HepG2 (cell line): ENCODE measurements at regions not wholly inside any gene's neighbourhood (a gene's known extent, or its start where the extent isn't known, plus 50 kb on each side); places are given as distances from the start of the nearest gene placed in this dataset.

ENCODE experiments used
- CCDC6 ChIP-seq: sonication (generic); formaldehyde crosslinking; IDR thresholded peaks from 2 replicates; pipeline ENCODE4 v1.8.1; 2022; ENCODE audit warnings: mild to moderate bottlenecking, missing genetic modification reagents, moderate library complexity
- CSRNP2 ChIP-seq: sonication (generic); formaldehyde crosslinking; conservative IDR thresholded peaks from 2 replicates; pipeline ENCODE4 v1.8.0; 2022; ENCODE audit warnings: low read depth, missing genetic modification reagents
- CTCF ChIP-seq: sonication (generic); formaldehyde crosslinking; IDR thresholded peaks from 2 replicates; pipeline ENCODE4 v1.5.0; 2020; ENCODE audit warnings: mild to moderate bottlenecking, missing genetic modification reagents, moderate library complexity
- DPF2 ChIP-seq: sonication (generic); formaldehyde crosslinking; IDR thresholded peaks from 2 replicates; pipeline ENCODE4 v1.4.0; 2020; ENCODE audit warnings: mild to moderate bottlenecking, low read depth, missing genetic modification reagents, borderline replicate concordance
- ELF1 ChIP-seq: sonication (generic); formaldehyde crosslinking; IDR thresholded peaks from 2 replicates; pipeline ENCODE4 v1.4.0; 2020; ENCODE audit warnings: missing genetic modification reagents
- FOXM1 ChIP-seq: sonication (generic); formaldehyde crosslinking; IDR thresholded peaks from 2 replicates; pipeline ENCODE4 v1.5.0; 2020; ENCODE audit warnings: missing genetic modification reagents
- GATAD2A ChIP-seq: IDR thresholded peaks from 2 replicates; pipeline ENCODE4 v1.6.1; 2016
- HMG20A ChIP-seq: IDR thresholded peaks from 2 replicates; pipeline ENCODE4 v1.6.1; 2016; ENCODE audit warnings: borderline replicate concordance
- HNF4A ChIP-seq: sonication (generic); formaldehyde crosslinking; IDR thresholded peaks from 2 replicates; pipeline ENCODE4 v1.4.0; 2020; ENCODE audit warnings: missing genetic modification reagents
- HNF4G ChIP-seq, 2 experiments: sonication (generic) in 1 of 2; formaldehyde crosslinking in 1 of 2; IDR thresholded peaks; 2 replicates each; pipeline versions ENCODE4 v1.4.0 to v1.6.1; 2011 to 2020; ENCODE audit warnings: borderline replicate concordance in 2 of 2, low read depth in 2 of 2, mild to moderate bottlenecking in 2 of 2, low read length in 1 of 2, missing genetic modification reagents in 1 of 2, moderate library complexity in 1 of 2
- HNRNPLL ChIP-seq: fragments of 200-400 bp; formaldehyde crosslinking; IDR thresholded peaks from 2 replicates; pipeline ENCODE4 v1.6.1; 2017; ENCODE audit warnings: mild to moderate bottlenecking, low read depth, low read length; ENCODE audit not compliant: poor library complexity, severe bottlenecking
- NR3C1 ChIP-seq: sonication (generic); formaldehyde crosslinking; IDR thresholded peaks from 2 replicates; pipeline ENCODE4 v1.4.0; 2020; ENCODE audit warnings: missing genetic modification reagents
- PLRG1 ChIP-seq: fragments of 450-650 bp; conservative IDR thresholded peaks from 2 replicates; pipeline ENCODE4 v1.6.1; 2016
- PTBP1 ChIP-seq: fragments of 200-400 bp; formaldehyde crosslinking; IDR thresholded peaks from 2 replicates; pipeline ENCODE4 v1.6.1; 2018; ENCODE audit warnings: low read length, low read depth; ENCODE audit not compliant: poor library complexity, severe bottlenecking
- TBP ChIP-seq: sonication (generic); formaldehyde crosslinking; IDR thresholded peaks from 2 replicates; pipeline ENCODE4 v1.5.0; 2020; ENCODE audit warnings: missing genetic modification reagents
- TCF7 ChIP-seq: sonication (generic); IDR thresholded peaks from 2 replicates; pipeline ENCODE4 v1.6.1; 2016; ENCODE audit warnings: antibody characterized with exemption, low read depth
- U2AF1 ChIP-seq: fragments of 200-400 bp; formaldehyde crosslinking; optimal IDR thresholded peaks from 2 replicates; pipeline ENCODE3; 2017; ENCODE audit warnings: mild to moderate bottlenecking, low read depth, low read length
- ZGPAT ChIP-seq: IDR thresholded peaks from 2 replicates; pipeline ENCODE4 v1.6.1; 2016; ENCODE audit warnings: mild to moderate bottlenecking
- ZNF672 ChIP-seq: sonication (generic); formaldehyde crosslinking; IDR thresholded peaks from 2 replicates; pipeline ENCODE4 v1.8.1; 2022; ENCODE audit warnings: missing genetic modification reagents
- ZNF780A ChIP-seq: sonication (generic); formaldehyde crosslinking; IDR thresholded peaks from 2 replicates; pipeline ENCODE4 v1.8.0; 2022; ENCODE audit warnings: mild to moderate bottlenecking, missing genetic modification reagents, moderate library complexity
- ZNF883 ChIP-seq: sonication (generic); formaldehyde crosslinking; IDR thresholded peaks from 2 replicates; pipeline ENCODE4 v1.5.1; 2020; ENCODE audit warnings: mild to moderate bottlenecking, missing genetic modification reagents; ENCODE audit errors: not compliant biosample characterization
- TF ChIP-seq, protein P1 (sequence below): IDR thresholded peaks from 2 replicates; pipeline ENCODE4 v1.6.1; 2016; ENCODE audit warnings: low read depth, missing genetic modification reagents, missing compliant biosample characterization

DNA sequence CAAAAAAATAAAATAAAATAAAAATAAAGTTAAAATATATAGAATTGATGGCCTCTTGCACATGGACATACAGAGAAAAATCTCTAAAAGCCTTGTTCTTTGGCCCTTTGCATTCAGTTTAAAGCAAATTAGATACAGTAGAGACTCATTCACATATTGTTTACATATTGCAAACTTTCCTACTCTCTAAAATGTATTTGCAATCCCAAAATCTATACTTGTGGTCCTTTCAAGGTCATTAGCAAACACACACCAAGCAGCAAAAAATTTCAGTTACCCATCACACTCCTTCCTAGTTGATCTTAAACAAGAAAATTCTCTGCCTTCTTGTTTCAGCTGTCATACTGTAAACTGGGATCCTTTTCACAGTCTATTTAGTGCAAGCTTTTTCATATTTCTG, 61.0 kb upstream of the SLC44A3 start (continued):
- TF ChIP-seq CCDC6 (CRISPR knock-in tag): no peak
- TF ChIP-seq, protein P1, sequence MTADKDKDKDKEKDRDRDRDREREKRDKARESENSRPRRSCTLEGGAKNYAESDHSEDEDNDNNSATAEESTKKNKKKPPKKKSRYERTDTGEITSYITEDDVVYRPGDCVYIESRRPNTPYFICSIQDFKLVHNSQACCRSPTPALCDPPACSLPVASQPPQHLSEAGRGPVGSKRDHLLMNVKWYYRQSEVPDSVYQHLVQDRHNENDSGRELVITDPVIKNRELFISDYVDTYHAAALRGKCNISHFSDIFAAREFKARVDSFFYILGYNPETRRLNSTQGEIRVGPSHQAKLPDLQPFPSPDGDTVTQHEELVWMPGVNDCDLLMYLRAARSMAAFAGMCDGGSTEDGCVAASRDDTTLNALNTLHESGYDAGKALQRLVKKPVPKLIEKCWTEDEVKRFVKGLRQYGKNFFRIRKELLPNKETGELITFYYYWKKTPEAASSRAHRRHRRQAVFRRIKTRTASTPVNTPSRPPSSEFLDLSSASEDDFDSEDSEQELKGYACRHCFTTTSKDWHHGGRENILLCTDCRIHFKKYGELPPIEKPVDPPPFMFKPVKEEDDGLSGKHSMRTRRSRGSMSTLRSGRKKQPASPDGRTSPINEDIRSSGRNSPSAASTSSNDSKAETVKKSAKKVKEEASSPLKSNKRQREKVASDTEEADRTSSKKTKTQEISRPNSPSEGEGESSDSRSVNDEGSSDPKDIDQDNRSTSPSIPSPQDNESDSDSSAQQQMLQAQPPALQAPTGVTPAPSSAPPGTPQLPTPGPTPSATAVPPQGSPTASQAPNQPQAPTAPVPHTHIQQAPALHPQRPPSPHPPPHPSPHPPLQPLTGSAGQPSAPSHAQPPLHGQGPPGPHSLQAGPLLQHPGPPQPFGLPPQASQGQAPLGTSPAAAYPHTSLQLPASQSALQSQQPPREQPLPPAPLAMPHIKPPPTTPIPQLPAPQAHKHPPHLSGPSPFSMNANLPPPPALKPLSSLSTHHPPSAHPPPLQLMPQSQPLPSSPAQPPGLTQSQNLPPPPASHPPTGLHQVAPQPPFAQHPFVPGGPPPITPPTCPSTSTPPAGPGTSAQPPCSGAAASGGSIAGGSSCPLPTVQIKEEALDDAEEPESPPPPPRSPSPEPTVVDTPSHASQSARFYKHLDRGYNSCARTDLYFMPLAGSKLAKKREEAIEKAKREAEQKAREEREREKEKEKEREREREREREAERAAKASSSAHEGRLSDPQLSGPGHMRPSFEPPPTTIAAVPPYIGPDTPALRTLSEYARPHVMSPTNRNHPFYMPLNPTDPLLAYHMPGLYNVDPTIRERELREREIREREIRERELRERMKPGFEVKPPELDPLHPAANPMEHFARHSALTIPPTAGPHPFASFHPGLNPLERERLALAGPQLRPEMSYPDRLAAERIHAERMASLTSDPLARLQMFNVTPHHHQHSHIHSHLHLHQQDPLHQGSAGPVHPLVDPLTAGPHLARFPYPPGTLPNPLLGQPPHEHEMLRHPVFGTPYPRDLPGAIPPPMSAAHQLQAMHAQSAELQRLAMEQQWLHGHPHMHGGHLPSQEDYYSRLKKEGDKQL (CRISPR knock-in tag): no peak
- TF ChIP-seq HNF4A (CRISPR knock-in tag): peak; percentile 54; the same call in 1 of the 2 replicates
- no peak for TF ChIP-seq NR3C1 (CRISPR knock-in tag)
- TF ChIP-seq CSRNP2 (CRISPR knock-in tag): no peak
- no peak for TF ChIP-seq HNRNPLL
- no peak for TF ChIP-seq ZNF780A (CRISPR knock-in tag)
- TF ChIP-seq ZNF672 (CRISPR knock-in tag): no peak
- TF ChIP-seq ZNF883 (CRISPR knock-in tag): no peak
- TF ChIP-seq U2AF1: no peak
- TF ChIP-seq GATAD2A (CRISPR knock-in tag): peak; percentile 93
- TF ChIP-seq TBP (CRISPR knock-in tag): no peak
- no peak for TF ChIP-seq FOXM1 (CRISPR knock-in tag)
- no peak for TF ChIP-seq PLRG1
- TF ChIP-seq PTBP1: no peak
- TF ChIP-seq ZGPAT: peak; percentile 64
- no peak for TF ChIP-seq ELF1 (CRISPR knock-in tag)
- TF ChIP-seq CTCF (CRISPR knock-in tag): no peak
- peak; percentile 55; the same call in 1 of the 2 replicates for TF ChIP-seq HNF4G (IDR thresholded peaks at IDR 0.05; ENCODE audit: borderline replicate concordance, low read depth, low read length)
- no peak for TF ChIP-seq HNF4G (CRISPR knock-in tag; IDR thresholded peaks at IDR 0.05; ENCODE audit: borderline replicate concordance, low read depth)
- peak; percentile 71; the same call in 1 of the 2 replicates for TF ChIP-seq HMG20A
- TF ChIP-seq TCF7: peak; percentile 45; the same call in 1 of the 2 replicates
- peak; percentile 72 for TF ChIP-seq DPF2 (CRISPR knock-in tag)
